H9 (cell line): ENCODE measurements at regions not wholly inside any gene's neighbourhood (a gene's known extent, or its start where the extent isn't known, plus 50 kb on each side); places are given as distances from the start of the nearest gene placed in this dataset.

Experiments
- DNase-seq: peaks from one replicate; pipeline ENCODE4 v3.0.0-alpha.2; 2017
- H2AFZ ChIP-seq: one replicate; pipeline ENCODE4 v1.6.1; 2013; ENCODE audit warnings: mild to moderate bottlenecking, low read length, control low read depth, moderate library complexity
- H2AK5ac ChIP-seq: 2 replicates; pipeline ENCODE4 v1.6.1; 2013; ENCODE audit warnings: low read length, control low read depth, mixed read lengths; ENCODE audit not compliant: insufficient read length
- H2BK120ac ChIP-seq: one replicate; pipeline ENCODE4 v1.6.1; 2013; ENCODE audit warnings: low read depth, mild to moderate bottlenecking, low read length, control low read depth, inconsistent platforms; ENCODE audit not compliant: poor library complexity, severe bottlenecking
- H2BK12ac ChIP-seq: 2 replicates; pipeline ENCODE4 v1.6.1; 2013; ENCODE audit warnings: low read length, control low read depth, mixed read lengths, low read depth; ENCODE audit not compliant: insufficient read length
- H2BK15ac ChIP-seq: 2 replicates; pipeline ENCODE4 v1.6.1; 2013; ENCODE audit warnings: low read depth, low read length, control low read depth
- H2BK20ac ChIP-seq: one replicate; pipeline ENCODE4 v1.6.1; 2013; ENCODE audit warnings: low read depth, mild to moderate bottlenecking, low read length, control low read depth, inconsistent platforms; ENCODE audit not compliant: poor library complexity, severe bottlenecking
- H2BK5ac ChIP-seq: 2 replicates; pipeline ENCODE4 v1.6.1; 2013; ENCODE audit warnings: low read length, control low read depth, mixed read lengths; ENCODE audit not compliant: insufficient read length
- H3K14ac ChIP-seq: 2 replicates; pipeline ENCODE4 v1.6.1; 2013; ENCODE audit warnings: low read length, control low read depth; ENCODE audit not compliant: insufficient read depth
- H3K18ac ChIP-seq: 2 replicates; pipeline ENCODE4 v1.6.1; 2013; ENCODE audit warnings: low read depth, mild to moderate bottlenecking, mixed read lengths, low read length, control low read depth; ENCODE audit not compliant: insufficient read length
- H3K23ac ChIP-seq: 2 replicates; pipeline ENCODE4 v1.6.1; 2013; ENCODE audit warnings: low read length, control low read depth, mixed read lengths, low read depth; ENCODE audit not compliant: insufficient read length
- H3K23me2 ChIP-seq: 2 replicates; pipeline ENCODE4 v1.6.1; 2013; ENCODE audit warnings: low read depth, mild to moderate bottlenecking, mixed read lengths, low read length, control low read depth; ENCODE audit not compliant: insufficient read length, poor library complexity, severe bottlenecking
- H3K27ac ChIP-seq: 2 replicates; pipeline ENCODE4 v1.5.1; 2013; ENCODE audit warnings: low read length, control low read depth, mixed read lengths, low read depth; ENCODE audit not compliant: insufficient read length
- H3K27me3 ChIP-seq: 2 replicates; pipeline ENCODE4 v1.6.1; 2013; ENCODE audit warnings: low read length, control low read depth, inconsistent platforms; ENCODE audit not compliant: insufficient read depth
- H3K4ac ChIP-seq: 2 replicates; pipeline ENCODE4 v1.6.1; 2013; ENCODE audit warnings: low read depth, mild to moderate bottlenecking, control low read depth, inconsistent platforms, low read length, moderate library complexity
- H3K4me1 ChIP-seq: 2 replicates; pipeline ENCODE4 v1.6.1; 2013; ENCODE audit warnings: low read length, control low read depth, inconsistent platforms; ENCODE audit not compliant: insufficient read depth
- H3K4me2 ChIP-seq: 2 replicates; pipeline ENCODE4 v1.6.1; 2013; ENCODE audit warnings: low read length, control low read depth, mixed read lengths; ENCODE audit not compliant: insufficient read length, insufficient read depth
- H3K56ac ChIP-seq: 2 replicates; pipeline ENCODE4 v1.6.1; 2013; ENCODE audit warnings: low read depth, mild to moderate bottlenecking, mixed read lengths, low read length, control low read depth; ENCODE audit not compliant: insufficient read length
- H3K79me1 ChIP-seq: 2 replicates; pipeline ENCODE4 v1.6.1; 2013; ENCODE audit warnings: low read depth, mild to moderate bottlenecking, moderate library complexity, low read length, control low read depth, inconsistent platforms; ENCODE audit not compliant: insufficient read depth, poor library complexity, severe bottlenecking
- H3K79me2 ChIP-seq: 2 replicates; pipeline ENCODE4 v1.6.1; 2013; ENCODE audit warnings: low read length, control low read depth, inconsistent platforms; ENCODE audit not compliant: insufficient read depth
- H3K9ac ChIP-seq: 2 replicates; pipeline ENCODE4 v1.6.1; 2013; ENCODE audit warnings: low read length, control low read depth, mixed read lengths; ENCODE audit not compliant: insufficient read length; ENCODE audit errors: extremely low read depth
- H3K9me3 ChIP-seq: one replicate; pipeline ENCODE4 v1.6.1; 2013; ENCODE audit warnings: low read depth, low read length, inconsistent platforms; ENCODE audit not compliant: control insufficient read depth
- H3T11ph ChIP-seq: one replicate; pipeline ENCODE4 v1.6.1; 2013; ENCODE audit warnings: mild to moderate bottlenecking, low read length, control low read depth, inconsistent platforms
- H4K20me1 ChIP-seq: one replicate; pipeline ENCODE4 v1.6.1; 2013; ENCODE audit not compliant: control insufficient read depth, insufficient read length, insufficient read depth
- H4K5ac ChIP-seq: 2 replicates; pipeline ENCODE4 v1.6.1; 2013; ENCODE audit warnings: low read depth, mild to moderate bottlenecking, mixed read lengths, low read length, control low read depth; ENCODE audit not compliant: insufficient read length
- H4K8ac ChIP-seq: replicated peaks from 2 replicates; pipeline ENCODE4 v1.6.1; 2013; ENCODE audit warnings: low read length, control low read depth, mixed read lengths, low read depth; ENCODE audit not compliant: insufficient read length
- H4K91ac ChIP-seq: 2 replicates; pipeline ENCODE4 v1.6.1; 2013; ENCODE audit warnings: low read depth, mild to moderate bottlenecking, moderate library complexity, mixed read lengths, low read length, control low read depth; ENCODE audit not compliant: insufficient read length
- H3K27ac Mint-ChIP-seq, 3 experiments: 2 replicates in 2 of 3; 3 replicates in 1 of 3; pipeline ENCODE4 v1.8.0; 2020 to 2021; ENCODE audit warnings: mixed read lengths in 3 of 3, mild to moderate bottlenecking in 1 of 3, moderate library complexity in 1 of 3
- H3K27me3 Mint-ChIP-seq: 2 replicates; pipeline ENCODE4 v1.8.0; 2021; ENCODE audit warnings: low read depth, mild to moderate bottlenecking, moderate library complexity, mixed read lengths
- H3K36me3 Mint-ChIP-seq, 3 experiments: 2 replicates in 2 of 3; 3 replicates in 1 of 3; pipeline ENCODE4 v1.8.0; 2020 to 2021; ENCODE audit warnings: low read depth in 3 of 3, mixed read lengths in 3 of 3; ENCODE audit not compliant: insufficient read depth in 1 of 3
- H3K4me1 Mint-ChIP-seq, 2 experiments: 2 replicates each; pipeline ENCODE4 v1.8.0; 2020; ENCODE audit warnings: mixed read lengths in 2 of 2
- H3K4me3 Mint-ChIP-seq, 2 experiments: 2 replicates in 1 of 2; 3 replicates in 1 of 2; pipeline ENCODE4 v1.8.0; 2020 to 2021; ENCODE audit warnings: mild to moderate bottlenecking in 2 of 2, mixed read lengths in 2 of 2, moderate library complexity in 1 of 2
- H3K9me3 Mint-ChIP-seq, 2 experiments: 2 replicates in 1 of 2; 3 replicates in 1 of 2; pipeline ENCODE4 v1.8.0; 2020; ENCODE audit warnings: mild to moderate bottlenecking in 2 of 2, mixed read lengths in 2 of 2, moderate library complexity in 1 of 2
- CTCF ChIP-seq: fragments of 200-600 bp; sonication (generic); conservative IDR thresholded peaks from 3 replicates; pipeline ENCODE4 v1.8.0; 2021; ENCODE audit warnings: antibody characterized with exemption, mild to moderate bottlenecking
- WGBS: extraction: QIAGEN DNeasy Blood & Tissue Kit; methylation state at CpG from one replicate; pipeline ENCODE4 v1.1.7; 2013; ENCODE audit warnings: missing lambda C conversion rate, low lambda C conversion rate, mixed read lengths; ENCODE audit not compliant: insufficient read length; ENCODE audit errors: extremely low coverage; 5-methylcytosine and 5-hydroxymethylcytosine counted together

- WGBS, result no CpG with 5 or more reads among the region's 12 CpGs
- no peak for TF ChIP-seq CTCF
These were observed 108.0 kb upstream of the ALKAL2 start for GRCh38 chr2:395886-396285.

More at GRCh38 chr2:395886-396285, 108.0 kb upstream of the ALKAL2 start:
- Histone ChIP-seq H4K91ac (no peak overlapping the region), H2BK12ac (no peak overlapping the region), H3K23me2 (no peaks in the 10 kb centered on the region), H3K4ac (no peak overlapping the region), H3K79me1 (no peaks in the 10 kb centered on the region), H3K56ac (no peak overlapping the region), H3K9ac (no peak overlapping the region), H3K14ac (no peak overlapping the region), H2BK15ac (no peak overlapping the region), H2AK5ac (no peak overlapping the region), H4K5ac (no peak overlapping the region), H3K27ac (no peak overlapping the region), H3K23ac (no peak overlapping the region), H3K9me3 (no peaks in the 10 kb centered on the region), H3K79me2 (no peaks in the 10 kb centered on the region), H3K18ac (no peak overlapping the region), H2BK5ac (no peak overlapping the region), H4K8ac (no peak overlapping the region), H2BK120ac (no peak overlapping the region), H2AFZ (no peak overlapping the region), H2BK20ac (no peak overlapping the region), H4K20me1 (no peaks in the 10 kb centered on the region), H3K4me1 (no peaks in the 10 kb centered on the region), H3K27me3 (no peaks in the 10 kb centered on the region), H3T11ph (no peak overlapping the region), H3K4me2 (no peak overlapping the region)
- Mint-ChIP-seq H3K4me3 (no peak overlapping the region), H3K4me1 (peaks cover 8 to 11% of the 10 kb centered on the region in 2 experiments), H3K27ac (no peak overlapping the region), H3K9me3 (no peaks in the 10 kb centered on the region), H3K27me3 (peaks cover 4% of the 10 kb centered on the region), H3K36me3 (no peaks in the 10 kb centered on the region)
- DNase-seq, result no peak
